SK-N-SH treated with all-trans-retinoic acid at 6 μM for 48 hours (cell line): ENCODE measurements at regions not wholly inside any gene's neighbourhood (a gene's known extent, or its start where the extent isn't known, plus 50 kb on each side); places are given as distances from the start of the nearest gene placed in this dataset.

ENCODE experiments used
- ATAC-seq: fragments of 200-7000 bp; cut with Tn5 transposase; 3 replicates; pipeline ENCODE4 v1.9.1; 2020; ENCODE audit warnings: mild to moderate bottlenecking, moderate library complexity
- ARNTL ChIP-seq: fragments of 450-650 bp; formaldehyde crosslinking; IDR thresholded peaks from 2 replicates; pipeline ENCODE4 v1.5.0; 2020; ENCODE audit warnings: low read depth, mild to moderate bottlenecking, moderate library complexity, borderline replicate concordance
- BACH2 ChIP-seq: fragments of 250-450 bp; sonication (Bioruptor Pico); IDR thresholded peaks from 2 replicates; pipeline ENCODE4 v1.9.0; 2021; ENCODE audit warnings: mild to moderate bottlenecking, borderline replicate concordance
- CSDC2 ChIP-seq: fragments of 250-450 bp; sonication (Bioruptor Pico); IDR thresholded peaks from 2 replicates; pipeline ENCODE4 v1.5.0; 2020; ENCODE audit warnings: mild to moderate bottlenecking, moderate library complexity
- ESRRG ChIP-seq: fragments of 250-450 bp; sonication (Bioruptor Pico); IDR thresholded peaks from 2 replicates; pipeline ENCODE4 v1.6.1; 2021; ENCODE audit warnings: mild to moderate bottlenecking
- ISL1 ChIP-seq: fragments of 250-450 bp; sonication (Bioruptor Pico); IDR thresholded peaks from 2 replicates; pipeline ENCODE4 v2.1.2; 2022; ENCODE audit warnings: mild to moderate bottlenecking, moderate library complexity
- OSR1 ChIP-seq: fragments of 250-450 bp; sonication (Bioruptor Pico); IDR thresholded peaks from 2 replicates; pipeline ENCODE4 v1.8.0; 2022; ENCODE audit warnings: moderate library complexity, mild to moderate bottlenecking, inconsistent platforms
- PPARA ChIP-seq: fragments of 250-450 bp; sonication (Bioruptor Pico); IDR thresholded peaks from 2 replicates; pipeline ENCODE4 v1.5.0; 2020; ENCODE audit warnings: mild to moderate bottlenecking, borderline replicate concordance
- RARB ChIP-seq: fragments of 250-450 bp; sonication (Bioruptor Pico); IDR thresholded peaks from 2 replicates; pipeline ENCODE4 v1.8.0; 2021; ENCODE audit warnings: mild to moderate bottlenecking, moderate library complexity
- SNAI2 ChIP-seq: fragments of 250-450 bp; sonication (Bioruptor Pico); IDR thresholded peaks from 2 replicates; pipeline ENCODE4 v1.5.0; 2020; ENCODE audit warnings: mild to moderate bottlenecking, moderate library complexity
- TCF4 ChIP-seq: fragments of 250-450 bp; sonication (Bioruptor Pico); IDR thresholded peaks from 2 replicates; pipeline ENCODE4 v1.8.0; 2021; ENCODE audit warnings: mild to moderate bottlenecking, moderate library complexity, borderline replicate concordance
- TOX ChIP-seq: fragments of 250-450 bp; sonication (Bioruptor Pico); IDR thresholded peaks from 2 replicates; pipeline ENCODE4 v1.8.0; 2021; ENCODE audit warnings: mild to moderate bottlenecking, moderate library complexity, borderline replicate concordance
- ZC3H10 ChIP-seq: fragments of 250-450 bp; sonication (Bioruptor Pico); IDR thresholded peaks from 2 replicates; pipeline ENCODE4 v1.5.1; 2021; ENCODE audit warnings: mild to moderate bottlenecking, moderate library complexity
- ZFP3 ChIP-seq: fragments of 250-450 bp; sonication (Bioruptor Pico); IDR thresholded peaks from 2 replicates; pipeline ENCODE4 v1.5.0; 2020; ENCODE audit warnings: mild to moderate bottlenecking, moderate library complexity
- ZFP30 ChIP-seq: fragments of 450-650 bp; formaldehyde crosslinking; IDR thresholded peaks from 2 replicates; pipeline ENCODE4 v1.5.0; 2022; ENCODE audit warnings: mild to moderate bottlenecking, moderate library complexity
- ZNF565 ChIP-seq: fragments of 450-650 bp; formaldehyde crosslinking; conservative IDR thresholded peaks from 2 replicates; pipeline ENCODE4 v1.5.0; 2020; ENCODE audit warnings: low read depth, mild to moderate bottlenecking, moderate library complexity
- ZNF8 ChIP-seq: fragments of 450-650 bp; formaldehyde crosslinking; IDR thresholded peaks from 2 replicates; pipeline ENCODE4 v1.5.0; 2020; ENCODE audit warnings: mild to moderate bottlenecking, moderate library complexity
- TF ChIP-seq, protein P1 (sequence below): fragments of 250-450 bp; sonication (Bioruptor Pico); IDR thresholded peaks from 2 replicates; pipeline ENCODE4 v1.8.0; 2020; ENCODE audit warnings: mild to moderate bottlenecking, moderate library complexity, borderline replicate concordance
- TF ChIP-seq, protein P2 (sequence below): fragments of 250-450 bp; sonication (Bioruptor Pico); IDR thresholded peaks from 2 replicates; pipeline ENCODE4 v1.8.0; 2021; ENCODE audit warnings: low read depth, mild to moderate bottlenecking, moderate library complexity, borderline replicate concordance
- TF ChIP-seq, protein P3 (sequence below): fragments of 250-450 bp; sonication (Bioruptor Pico); IDR thresholded peaks from 2 replicates; pipeline ENCODE4 v1.5.0; 2020; ENCODE audit warnings: mild to moderate bottlenecking, moderate library complexity
- TF ChIP-seq, protein P4 (sequence below): fragments of 250-450 bp; sonication (Bioruptor Pico); IDR thresholded peaks from 2 replicates; pipeline ENCODE4 v1.5.1; 2020; ENCODE audit warnings: low read depth, mild to moderate bottlenecking, moderate library complexity

DNA sequence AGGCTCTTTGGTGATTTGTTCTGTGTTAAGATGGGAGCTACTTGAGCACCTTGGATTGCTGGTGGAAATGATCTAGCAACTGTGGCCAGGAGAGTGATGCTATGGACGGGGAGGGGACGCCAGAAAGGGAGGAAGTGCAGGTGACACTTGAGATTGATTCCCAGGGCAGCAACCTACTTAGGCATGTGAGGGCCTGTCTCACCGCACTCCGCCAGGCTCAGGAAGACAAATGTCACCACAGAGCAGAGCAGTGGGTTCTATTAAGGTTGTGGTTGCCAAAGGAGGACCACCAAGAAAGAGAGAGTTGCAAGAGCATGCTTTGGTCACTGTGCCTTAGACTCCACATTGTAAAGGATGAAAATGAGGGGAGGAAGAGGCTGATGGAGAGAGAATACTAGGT, 404.3 kb downstream of the IRX1 start:
- ATAC-seq = no peak
- TF ChIP-seq ZFP3 (CRISPR knock-in tag) (no peak), ZNF8 (CRISPR knock-in tag) (no peak), PPARA (CRISPR knock-in tag) (no peak), ESRRG (CRISPR knock-in tag) (no peak), TCF4 (no peak), ZNF565 (CRISPR knock-in tag) (no peak), TOX (CRISPR knock-in tag) (no peak), CSDC2 (CRISPR knock-in tag) (no peak), BACH2 (CRISPR knock-in tag) (no peak), SNAI2 (CRISPR knock-in tag) (no peak), OSR1 (CRISPR knock-in tag) (no peak), ZFP30 (CRISPR knock-in tag) (no peak)
- TF ChIP-seq, protein P1, sequence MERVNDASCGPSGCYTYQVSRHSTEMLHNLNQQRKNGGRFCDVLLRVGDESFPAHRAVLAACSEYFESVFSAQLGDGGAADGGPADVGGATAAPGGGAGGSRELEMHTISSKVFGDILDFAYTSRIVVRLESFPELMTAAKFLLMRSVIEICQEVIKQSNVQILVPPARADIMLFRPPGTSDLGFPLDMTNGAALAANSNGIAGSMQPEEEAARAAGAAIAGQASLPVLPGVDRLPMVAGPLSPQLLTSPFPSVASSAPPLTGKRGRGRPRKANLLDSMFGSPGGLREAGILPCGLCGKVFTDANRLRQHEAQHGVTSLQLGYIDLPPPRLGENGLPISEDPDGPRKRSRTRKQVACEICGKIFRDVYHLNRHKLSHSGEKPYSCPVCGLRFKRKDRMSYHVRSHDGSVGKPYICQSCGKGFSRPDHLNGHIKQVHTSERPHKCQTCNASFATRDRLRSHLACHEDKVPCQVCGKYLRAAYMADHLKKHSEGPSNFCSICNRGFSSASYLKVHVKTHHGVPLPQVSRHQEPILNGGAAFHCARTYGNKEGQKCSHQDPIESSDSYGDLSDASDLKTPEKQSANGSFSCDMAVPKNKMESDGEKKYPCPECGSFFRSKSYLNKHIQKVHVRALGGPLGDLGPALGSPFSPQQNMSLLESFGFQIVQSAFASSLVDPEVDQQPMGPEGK (CRISPR knock-in tag) = no peak
- TF ChIP-seq, protein P2, sequence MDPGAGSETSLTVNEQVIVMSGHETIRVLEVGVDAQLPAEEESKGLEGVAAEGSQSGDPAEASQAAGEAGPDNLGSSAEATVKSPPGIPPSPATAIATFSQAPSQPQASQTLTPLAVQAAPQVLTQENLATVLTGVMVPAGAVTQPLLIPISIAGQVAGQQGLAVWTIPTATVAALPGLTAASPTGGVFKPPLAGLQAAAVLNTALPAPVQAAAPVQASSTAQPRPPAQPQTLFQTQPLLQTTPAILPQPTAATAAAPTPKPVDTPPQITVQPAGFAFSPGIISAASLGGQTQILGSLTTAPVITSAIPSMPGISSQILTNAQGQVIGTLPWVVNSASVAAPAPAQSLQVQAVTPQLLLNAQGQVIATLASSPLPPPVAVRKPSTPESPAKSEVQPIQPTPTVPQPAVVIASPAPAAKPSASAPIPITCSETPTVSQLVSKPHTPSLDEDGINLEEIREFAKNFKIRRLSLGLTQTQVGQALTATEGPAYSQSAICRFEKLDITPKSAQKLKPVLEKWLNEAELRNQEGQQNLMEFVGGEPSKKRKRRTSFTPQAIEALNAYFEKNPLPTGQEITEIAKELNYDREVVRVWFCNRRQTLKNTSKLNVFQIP (CRISPR knock-in tag) = no peak
- TF ChIP-seq, protein P3, sequence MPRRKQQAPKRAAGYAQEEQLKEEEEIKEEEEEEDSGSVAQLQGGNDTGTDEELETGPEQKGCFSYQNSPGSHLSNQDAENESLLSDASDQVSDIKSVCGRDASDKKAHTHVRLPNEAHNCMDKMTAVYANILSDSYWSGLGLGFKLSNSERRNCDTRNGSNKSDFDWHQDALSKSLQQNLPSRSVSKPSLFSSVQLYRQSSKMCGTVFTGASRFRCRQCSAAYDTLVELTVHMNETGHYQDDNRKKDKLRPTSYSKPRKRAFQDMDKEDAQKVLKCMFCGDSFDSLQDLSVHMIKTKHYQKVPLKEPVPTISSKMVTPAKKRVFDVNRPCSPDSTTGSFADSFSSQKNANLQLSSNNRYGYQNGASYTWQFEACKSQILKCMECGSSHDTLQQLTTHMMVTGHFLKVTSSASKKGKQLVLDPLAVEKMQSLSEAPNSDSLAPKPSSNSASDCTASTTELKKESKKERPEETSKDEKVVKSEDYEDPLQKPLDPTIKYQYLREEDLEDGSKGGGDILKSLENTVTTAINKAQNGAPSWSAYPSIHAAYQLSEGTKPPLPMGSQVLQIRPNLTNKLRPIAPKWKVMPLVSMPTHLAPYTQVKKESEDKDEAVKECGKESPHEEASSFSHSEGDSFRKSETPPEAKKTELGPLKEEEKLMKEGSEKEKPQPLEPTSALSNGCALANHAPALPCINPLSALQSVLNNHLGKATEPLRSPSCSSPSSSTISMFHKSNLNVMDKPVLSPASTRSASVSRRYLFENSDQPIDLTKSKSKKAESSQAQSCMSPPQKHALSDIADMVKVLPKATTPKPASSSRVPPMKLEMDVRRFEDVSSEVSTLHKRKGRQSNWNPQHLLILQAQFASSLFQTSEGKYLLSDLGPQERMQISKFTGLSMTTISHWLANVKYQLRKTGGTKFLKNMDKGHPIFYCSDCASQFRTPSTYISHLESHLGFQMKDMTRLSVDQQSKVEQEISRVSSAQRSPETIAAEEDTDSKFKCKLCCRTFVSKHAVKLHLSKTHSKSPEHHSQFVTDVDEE (CRISPR knock-in tag) = no peak
- TF ChIP-seq, all 23 proteins: peak for 0

DNA sequence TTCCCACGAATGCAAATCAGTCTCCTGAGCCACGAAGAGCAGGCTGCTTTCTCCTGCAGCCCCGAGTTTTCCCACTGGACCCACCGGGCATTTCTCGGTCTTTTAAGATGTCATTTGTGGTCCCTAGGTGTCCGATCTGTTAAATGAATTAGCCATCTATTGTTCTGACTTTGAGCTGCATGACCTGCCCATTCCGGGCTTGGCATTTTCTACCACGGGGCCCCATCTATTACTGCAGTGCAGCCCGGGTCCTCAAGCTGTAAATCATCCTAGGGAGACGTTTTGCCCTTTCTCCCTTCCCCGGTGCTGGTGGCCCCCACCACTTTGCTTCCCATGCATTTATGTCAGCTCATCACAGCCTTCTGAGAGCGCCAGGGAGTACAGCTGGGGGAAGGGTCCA, 405.4 kb downstream of the IRX1 start:
- no peak for ATAC-seq
- TF ChIP-seq ZNF565 (CRISPR knock-in tag) = no peak
- TF ChIP-seq ZFP30 (CRISPR knock-in tag) = no peak
- no peak for TF ChIP-seq RARB (CRISPR knock-in tag)
- TF ChIP-seq ISL1 (CRISPR knock-in tag) = no peak
- no peak for TF ChIP-seq ARNTL (CRISPR knock-in tag)
- no peak for TF ChIP-seq CSDC2 (CRISPR knock-in tag)
- no peak for TF ChIP-seq ZC3H10
- TF ChIP-seq, protein P1 (CRISPR knock-in tag) = no peak
- no peak for TF ChIP-seq TOX (CRISPR knock-in tag)
- TF ChIP-seq SNAI2 (CRISPR knock-in tag) = no peak

DNA sequence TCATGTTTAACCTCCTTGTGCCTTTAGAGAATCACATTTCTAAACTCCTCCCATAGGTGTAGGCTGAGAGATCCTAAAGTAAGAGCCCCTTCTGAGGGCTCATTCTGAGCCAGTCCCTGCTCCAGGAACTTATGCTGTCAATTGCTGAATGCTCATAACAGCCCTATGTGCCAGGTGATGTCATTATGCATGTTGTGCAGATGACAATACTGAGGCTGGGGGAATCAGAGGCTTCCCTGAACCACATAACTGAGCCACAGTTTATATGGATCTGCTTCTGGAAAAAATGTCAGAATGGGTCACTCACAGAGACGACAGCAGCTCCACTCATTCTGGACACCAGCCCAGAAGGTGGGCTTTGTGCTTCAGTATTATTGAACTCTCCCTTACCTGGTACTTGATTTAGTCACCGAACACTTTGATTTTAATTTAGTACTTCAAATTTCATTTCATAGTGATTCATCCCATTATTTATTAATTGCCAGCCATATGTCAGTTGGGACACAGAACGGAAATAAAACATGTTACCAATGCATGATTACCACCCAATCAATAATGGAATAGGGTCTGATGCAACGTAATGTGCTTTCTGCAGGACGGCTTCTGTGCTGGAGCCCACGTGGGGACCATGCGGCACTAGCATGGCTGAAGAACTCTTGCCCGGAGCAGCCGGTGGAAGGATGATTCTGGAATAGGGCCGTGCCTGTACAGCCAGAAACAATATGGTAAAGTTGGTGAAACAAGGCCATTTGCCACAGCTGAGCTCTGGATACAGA, 406.3 kb downstream of the IRX1 start:
- ATAC-seq = no peak
- TF ChIP-seq, protein P4, sequence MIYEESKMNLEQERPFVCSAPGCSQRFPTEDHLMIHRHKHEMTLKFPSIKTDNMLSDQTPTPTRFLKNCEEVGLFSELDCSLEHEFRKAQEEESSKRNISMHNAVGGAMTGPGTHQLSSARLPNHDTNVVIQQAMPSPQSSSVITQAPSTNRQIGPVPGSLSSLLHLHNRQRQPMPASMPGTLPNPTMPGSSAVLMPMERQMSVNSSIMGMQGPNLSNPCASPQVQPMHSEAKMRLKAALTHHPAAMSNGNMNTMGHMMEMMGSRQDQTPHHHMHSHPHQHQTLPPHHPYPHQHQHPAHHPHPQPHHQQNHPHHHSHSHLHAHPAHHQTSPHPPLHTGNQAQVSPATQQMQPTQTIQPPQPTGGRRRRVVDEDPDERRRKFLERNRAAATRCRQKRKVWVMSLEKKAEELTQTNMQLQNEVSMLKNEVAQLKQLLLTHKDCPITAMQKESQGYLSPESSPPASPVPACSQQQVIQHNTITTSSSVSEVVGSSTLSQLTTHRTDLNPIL (CRISPR knock-in tag) = no peak
- TF ChIP-seq ARNTL (CRISPR knock-in tag) (no peak), ZFP30 (CRISPR knock-in tag) (no peak), OSR1 (CRISPR knock-in tag) (no peak)
- TF ChIP-seq, protein P1 (CRISPR knock-in tag) = no peak
- TF ChIP-seq, protein P3 (CRISPR knock-in tag) = no peak
